HepG2 (cell line): ENCODE measurements at regions not wholly inside any gene's neighbourhood (a gene's known extent, or its start where the extent isn't known, plus 50 kb on each side); places are given as distances from the start of the nearest gene placed in this dataset.

Experiments used
- ATAC-seq: fragments of 200-7000 bp; cut with Tn5 transposase; 3 replicates; pipeline ENCODE4 v1.9.1; 2020; ENCODE audit warnings: mild to moderate bottlenecking, moderate library complexity
- BruUV-seq: library from RNA; stranded (reverse); fragments of 400-500 nt; replicated peaks from 2 replicates; lab custom pipeline; 2021; lab: Mats Ljungman, UMichigan
- CTCF ChIA-PET: fragments of 300-600 bp; formaldehyde crosslinking; extraction: SDS; loops from one replicate; lab custom pipeline; 2021; ENCODE audit warnings: low total read pairs, inconsistent platforms, low intra/inter-chr PET ratio; lab: Yijun Ruan, JAX
- POLR2A ChIA-PET: fragments of 350-600 bp; sonication (Branson Sonifier 250); formaldehyde crosslinking; loops from one replicate; lab custom pipeline; 2020; ENCODE audit warnings: antibody characterized with exemption, inconsistent platforms; lab: Yijun Ruan, JAX
- DNase-seq: peaks from one replicate; pipeline ENCODE4 v3.0.0-alpha.2; 2015; ENCODE audit warnings: low spot score
- FAIRE-seq: peaks from 3 replicates; lab custom pipeline; 2011; peaks lifted over from hg19 to GRCh38; lab: Jason Lieb, UNC
- H2AFZ ChIP-seq: one replicate; pipeline ENCODE4 v1.6.1; 2011; ENCODE audit warnings: low read length, inconsistent platforms
- H3K27ac ChIP-seq: fragments of 300-600 bp; 3 replicates; pipeline ENCODE4 v1.8.0; 2011; ENCODE audit warnings: mixed run types, mild to moderate bottlenecking, mixed read lengths, low read length, inconsistent platforms; ENCODE audit not compliant: insufficient read depth; ENCODE audit errors: extremely low read length
- H3K27me3 ChIP-seq, 2 experiments: fragments of 200-600 bp in 1 of 2; 2 replicates in 1 of 2; 3 replicates in 1 of 2; pipeline versions ENCODE4 v1.6.0 to v1.8.0; 2011; ENCODE audit warnings: low read length in 2 of 2, mild to moderate bottlenecking in 2 of 2, moderate library complexity in 2 of 2, inconsistent platforms in 1 of 2; ENCODE audit not compliant: insufficient read depth in 2 of 2, control insufficient read depth in 1 of 2
- H3K36me3 ChIP-seq, 2 experiments: fragments of 200-600 bp in 1 of 2; replicated peaks in 1 of 2; 2 replicates in 1 of 2; 3 replicates in 1 of 2; pipeline versions ENCODE4 v1.5.1 to v1.8.0; 2011; ENCODE audit warnings: low read length in 2 of 2, inconsistent platforms in 1 of 2; ENCODE audit not compliant: insufficient read depth in 2 of 2, control insufficient read depth in 1 of 2
- H3K4me1 ChIP-seq: 2 replicates; pipeline ENCODE4 v1.5.1; 2012; ENCODE audit warnings: low read length, inconsistent platforms; ENCODE audit not compliant: insufficient read depth
- H3K4me2 ChIP-seq: 2 replicates; pipeline ENCODE4 v1.6.0; 2011; ENCODE audit warnings: low read depth, low read length, inconsistent platforms
- H3K4me3 ChIP-seq, 3 experiments: fragments of 200-600 bp in 1 of 3; sonication (generic), shearing (Covaris generic) in 1 of 3; replicated peaks in 1 of 3; 2 replicates each; pipeline ENCODE4 v1.5.1; 2011 to 2016; ENCODE audit warnings: low read length in 3 of 3, inconsistent platforms in 2 of 3, low read depth in 2 of 3, mild to moderate bottlenecking in 2 of 3, control low read depth in 1 of 3, mixed read lengths in 1 of 3; ENCODE audit not compliant: insufficient read depth in 1 of 3
- H3K79me2 ChIP-seq: one replicate; pipeline ENCODE4 v1.6.1; 2011; ENCODE audit warnings: low read length, inconsistent platforms; ENCODE audit not compliant: insufficient read depth
- H3K9ac ChIP-seq: 2 replicates; pipeline ENCODE4 v1.6.0; 2011; ENCODE audit warnings: mild to moderate bottlenecking, low read depth, low read length, inconsistent platforms; ENCODE audit not compliant: insufficient read depth
- H3K9me3 ChIP-seq: 2 replicates; pipeline ENCODE4 v1.5.1; 2012; ENCODE audit warnings: mild to moderate bottlenecking, low read length
- H4K20me1 ChIP-seq: 2 replicates; pipeline ENCODE4 v1.6.0; 2011; ENCODE audit warnings: inconsistent platforms, mild to moderate bottlenecking, low read length, moderate library complexity; ENCODE audit not compliant: insufficient read depth
- ATF7-NPFF ChIP-seq: sonication (generic); formaldehyde crosslinking; IDR thresholded peaks from 2 replicates; pipeline ENCODE4 v1.8.1; 2023; ENCODE audit warnings: mild to moderate bottlenecking, low read depth, missing genetic modification reagents, moderate library complexity
- CBX5 ChIP-seq: sonication (generic); formaldehyde crosslinking; IDR thresholded peaks from 2 replicates; pipeline ENCODE4 v1.4.0; 2020; ENCODE audit warnings: missing genetic modification reagents, borderline replicate concordance
- FOXK1 ChIP-seq: sonication (generic); formaldehyde crosslinking; IDR thresholded peaks from 2 replicates; pipeline ENCODE4 v1.4.0; 2020; ENCODE audit warnings: low read depth, missing genetic modification reagents, borderline replicate concordance
- KDM5A ChIP-seq: fragments of 200-600 bp; sonication (generic); IDR thresholded peaks from 2 replicates; pipeline ENCODE4 v1.7.0; 2018; ENCODE audit warnings: antibody characterized with exemption, mild to moderate bottlenecking, low read length, borderline replicate concordance
- KDM6A ChIP-seq: IDR thresholded peaks from 2 replicates; pipeline ENCODE4 v1.6.1; 2016; ENCODE audit warnings: low read depth
- SKIL ChIP-seq: sonication (generic); formaldehyde crosslinking; IDR thresholded peaks from 2 replicates; pipeline ENCODE4 v1.8.0; 2022; ENCODE audit warnings: missing genetic modification reagents, mild to moderate bottlenecking, moderate library complexity, borderline replicate concordance
- ZNF44 ChIP-seq: sonication (generic); formaldehyde crosslinking; IDR thresholded peaks from 2 replicates; pipeline ENCODE4 v1.5.1; 2020; ENCODE audit warnings: mild to moderate bottlenecking, missing genetic modification reagents
- ZNF460 ChIP-seq: sonication (generic); formaldehyde crosslinking; IDR thresholded peaks from 2 replicates; pipeline ENCODE4 v1.5.1; 2020; ENCODE audit warnings: missing genetic modification reagents, mild to moderate bottlenecking, borderline replicate concordance
- ZNF615 ChIP-seq: sonication (generic); formaldehyde crosslinking; IDR thresholded peaks from 2 replicates; pipeline ENCODE4 v1.5.0; 2020; ENCODE audit warnings: mild to moderate bottlenecking, missing genetic modification reagents, borderline replicate concordance
- WGBS: methylation state at CpG from one replicate; pipeline ENCODE4 v1.1.6; 2017; ENCODE audit warnings: low lambda C conversion rate; 5-methylcytosine and 5-hydroxymethylcytosine counted together
- in situ Hi-C: cut with HindIII; loops from 2 replicates; pipeline ENCODE4 v1.10.0; 2017; ENCODE audit warnings: low pct_unique_long_range_greater_than_20kb; ENCODE audit not compliant: extremely low pct_ligation_motif_present
- intact Hi-C: fragments of 100-400 bp; cut with micrococcal nuclease; formaldehyde crosslinking; loops from one replicate; pipeline ENCODE4 v1.10.0; 2022; ENCODE audit not compliant: unreplicated experiment
- TF ChIP-seq, protein P1 (sequence below): sonication (generic); formaldehyde crosslinking; IDR thresholded peaks from 2 replicates; pipeline ENCODE4 v1.4.0; 2020; ENCODE audit warnings: missing genetic modification reagents, borderline replicate concordance

DNA sequence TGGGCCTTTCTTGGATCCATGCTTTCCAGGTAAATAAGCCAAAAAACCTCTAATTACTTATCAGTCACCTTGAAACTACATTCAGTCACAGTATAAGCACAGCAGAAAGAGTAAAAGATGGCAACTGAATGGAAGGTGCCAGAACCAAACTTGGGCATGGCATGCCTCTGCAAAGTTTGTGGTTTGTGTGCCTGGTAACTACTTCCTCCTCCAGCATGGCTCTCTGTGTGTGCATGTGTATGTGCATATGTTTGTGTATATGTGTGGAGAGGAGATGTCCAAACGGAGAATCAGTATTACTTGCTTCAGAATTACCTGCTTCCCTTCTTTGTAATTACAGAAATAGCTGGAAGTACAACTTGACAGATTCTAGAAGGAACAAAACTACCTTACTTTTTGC, 67.5 kb downstream of the AGTR2 start:
- intact Hi-C loops: no loop called here
- no peak overlapping the region for H3K4me2 ChIP-seq
- WGBS: 0% methylated on average over 1 of the region's 1 CpG
- FAIRE-seq (no peak), DNase-seq (no peak)
- no peaks in the 10 kb centered on the region for H3K9me3 ChIP-seq
- in situ Hi-C loops: no loop called here
- ChIA-PET CTCF (no interaction called here), POLR2A (no interaction called here)
- H3K27ac ChIP-seq: no peak overlapping the region
- no peaks in the 10 kb centered on the region for H4K20me1 ChIP-seq
- no peak overlapping the region for H3K9ac ChIP-seq
- H3K79me2 ChIP-seq: no peaks in the 10 kb centered on the region
- no peak overlapping the region for H3K4me3 ChIP-seq
- H3K36me3 ChIP-seq: no peaks in the 10 kb centered on the region
- TF ChIP-seq ZNF615 (CRISPR knock-in tag) (no peak), ZNF460 (CRISPR knock-in tag) (no peak), CBX5 (CRISPR knock-in tag) (no peak), KDM6A (CRISPR knock-in tag) (no peak), SKIL (CRISPR knock-in tag) (no peak), FOXK1 (no peak), ATF7-NPFF (CRISPR knock-in tag) (no peak), ZNF44 (no peak), KDM5A (no peak)
- TF ChIP-seq, protein P1, sequence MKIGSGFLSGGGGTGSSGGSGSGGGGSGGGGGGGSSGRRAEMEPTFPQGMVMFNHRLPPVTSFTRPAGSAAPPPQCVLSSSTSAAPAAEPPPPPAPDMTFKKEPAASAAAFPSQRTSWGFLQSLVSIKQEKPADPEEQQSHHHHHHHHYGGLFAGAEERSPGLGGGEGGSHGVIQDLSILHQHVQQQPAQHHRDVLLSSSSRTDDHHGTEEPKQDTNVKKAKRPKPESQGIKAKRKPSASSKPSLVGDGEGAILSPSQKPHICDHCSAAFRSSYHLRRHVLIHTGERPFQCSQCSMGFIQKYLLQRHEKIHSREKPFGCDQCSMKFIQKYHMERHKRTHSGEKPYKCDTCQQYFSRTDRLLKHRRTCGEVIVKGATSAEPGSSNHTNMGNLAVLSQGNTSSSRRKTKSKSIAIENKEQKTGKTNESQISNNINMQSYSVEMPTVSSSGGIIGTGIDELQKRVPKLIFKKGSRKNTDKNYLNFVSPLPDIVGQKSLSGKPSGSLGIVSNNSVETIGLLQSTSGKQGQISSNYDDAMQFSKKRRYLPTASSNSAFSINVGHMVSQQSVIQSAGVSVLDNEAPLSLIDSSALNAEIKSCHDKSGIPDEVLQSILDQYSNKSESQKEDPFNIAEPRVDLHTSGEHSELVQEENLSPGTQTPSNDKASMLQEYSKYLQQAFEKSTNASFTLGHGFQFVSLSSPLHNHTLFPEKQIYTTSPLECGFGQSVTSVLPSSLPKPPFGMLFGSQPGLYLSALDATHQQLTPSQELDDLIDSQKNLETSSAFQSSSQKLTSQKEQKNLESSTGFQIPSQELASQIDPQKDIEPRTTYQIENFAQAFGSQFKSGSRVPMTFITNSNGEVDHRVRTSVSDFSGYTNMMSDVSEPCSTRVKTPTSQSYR: no peak
- TF ChIP-seq, all 625 proteins: peak for 0
- no peak for ATAC-seq
- no peak overlapping the region for H2AFZ ChIP-seq
- no peaks in the 10 kb centered on the region for H3K4me1 ChIP-seq
- BruUV-seq: no TSS peak
- H3K27me3 ChIP-seq: no peaks in the 10 kb centered on the region
